ENCODE measurements at regions not wholly inside any gene's neighbourhood (a gene's known extent, or its start where the extent isn't known, plus 50 kb on each side); places are given as distances from the start of the nearest gene placed in this dataset.
A peak's percentile ranks its signal among the peaks of the same experiment; 100 is the strongest.

DNA sequence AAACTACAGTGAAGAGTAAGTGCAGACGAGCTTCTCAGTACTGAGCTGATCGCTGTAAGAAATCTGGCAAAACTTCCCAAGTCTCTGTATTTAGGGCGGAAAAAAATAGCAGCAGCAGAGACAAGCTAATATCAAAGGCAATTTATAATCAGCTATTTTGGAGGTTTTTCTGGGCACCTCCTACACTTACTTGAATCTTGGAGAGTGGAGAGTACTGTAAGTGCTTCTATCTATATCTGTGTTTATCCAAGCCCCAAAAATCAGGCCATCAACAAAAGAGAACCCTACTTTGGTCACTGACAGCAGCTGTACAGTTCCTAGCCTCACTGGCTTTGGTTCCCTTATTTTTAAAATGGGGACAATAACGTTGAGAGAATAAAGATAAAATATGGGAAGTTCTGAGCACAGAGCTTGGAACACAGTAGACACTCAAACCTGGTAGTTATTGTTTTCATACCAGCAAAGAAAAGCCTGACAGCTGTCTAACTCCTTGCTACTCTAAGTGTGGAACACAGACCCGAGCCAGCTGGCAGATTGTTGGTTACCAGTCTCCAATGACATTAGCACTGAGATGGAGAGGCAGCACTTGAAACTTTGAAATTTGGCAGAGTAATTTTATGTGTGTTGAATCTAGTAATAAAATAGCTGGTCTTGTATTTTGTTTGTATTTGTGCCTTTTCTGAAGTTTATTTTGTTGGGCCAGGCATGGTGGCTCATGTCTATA, 96.0 kb upstream of the SLC28A3 start:
- ATAC-seq: peak; percentile 53 to 92 (median 77)
- peak; percentile 29 to 50 for DNase-seq
- TF ChIP-seq, protein P1, sequence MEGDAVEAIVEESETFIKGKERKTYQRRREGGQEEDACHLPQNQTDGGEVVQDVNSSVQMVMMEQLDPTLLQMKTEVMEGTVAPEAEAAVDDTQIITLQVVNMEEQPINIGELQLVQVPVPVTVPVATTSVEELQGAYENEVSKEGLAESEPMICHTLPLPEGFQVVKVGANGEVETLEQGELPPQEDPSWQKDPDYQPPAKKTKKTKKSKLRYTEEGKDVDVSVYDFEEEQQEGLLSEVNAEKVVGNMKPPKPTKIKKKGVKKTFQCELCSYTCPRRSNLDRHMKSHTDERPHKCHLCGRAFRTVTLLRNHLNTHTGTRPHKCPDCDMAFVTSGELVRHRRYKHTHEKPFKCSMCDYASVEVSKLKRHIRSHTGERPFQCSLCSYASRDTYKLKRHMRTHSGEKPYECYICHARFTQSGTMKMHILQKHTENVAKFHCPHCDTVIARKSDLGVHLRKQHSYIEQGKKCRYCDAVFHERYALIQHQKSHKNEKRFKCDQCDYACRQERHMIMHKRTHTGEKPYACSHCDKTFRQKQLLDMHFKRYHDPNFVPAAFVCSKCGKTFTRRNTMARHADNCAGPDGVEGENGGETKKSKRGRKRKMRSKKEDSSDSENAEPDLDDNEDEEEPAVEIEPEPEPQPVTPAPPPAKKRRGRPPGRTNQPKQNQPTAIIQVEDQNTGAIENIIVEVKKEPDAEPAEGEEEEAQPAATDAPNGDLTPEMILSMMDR (IDR thresholded peaks at IDR 0.05): no peak
- Histone ChIP-seq H3K27ac (peak overlapping the region in 4 of 10 donors; percentile 4 to 40 (median 8)), H3K9me3 (peaks cover 0 to 6% (median 0%) of the 10 kb centered on the region in 11 donors), H3K36me3 (no peaks in the 10 kb centered on the region), H3K27me3 (no peaks in the 10 kb centered on the region), H3K4me1 (peaks cover 0 to 13% (median 0%) of the 10 kb centered on the region in 9 donors), H3K4me3 (no peak overlapping the region)
- intact Hi-C loops (cut with DNase I): no loop called here
- WGBS, 2 donors: 22 to 32% methylated on average over 5 of the region's 5 CpGs

DNA sequence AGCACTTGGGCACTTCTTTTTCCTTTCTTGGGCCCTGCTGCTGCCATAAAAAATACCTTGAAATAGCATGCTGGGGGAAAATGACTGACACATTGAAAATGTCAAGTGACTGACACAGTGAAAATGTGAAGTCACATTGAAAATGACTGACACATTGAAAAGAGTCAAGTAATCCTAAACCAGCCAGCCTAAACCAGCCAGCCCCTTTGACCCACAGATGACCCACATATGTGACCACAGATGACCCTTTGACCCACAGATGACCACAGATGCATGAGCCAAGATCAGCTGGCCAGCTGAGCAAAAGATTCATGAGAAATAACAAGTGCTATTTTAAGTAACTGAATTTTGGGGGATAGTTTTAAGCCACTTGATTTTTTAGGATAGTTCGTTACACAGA, 97.8 kb upstream of the SLC28A3 start:
- peaks cover 0 to 6% (median 0%) of the 10 kb centered on the region in 11 donors for H3K9me3 ChIP-seq
- no peaks in the 10 kb centered on the region for H3K36me3 ChIP-seq
- TF ChIP-seq, protein P1 (IDR thresholded peaks at IDR 0.05): no peak
- ATAC-seq (no peak), DNase-seq (no peak)
- H3K4me1 ChIP-seq: peaks cover 0 to 13% (median 0%) of the 10 kb centered on the region in 9 donors
- intact Hi-C loops (cut with DNase I): no loop called here
- H3K27ac ChIP-seq: no peak overlapping the region
- no peak overlapping the region for H3K4me3 ChIP-seq
- no peaks in the 10 kb centered on the region for H3K27me3 ChIP-seq
- 92 to 94% methylated on average over 1 of the region's 1 CpG for WGBS, 2 donors

DNA sequence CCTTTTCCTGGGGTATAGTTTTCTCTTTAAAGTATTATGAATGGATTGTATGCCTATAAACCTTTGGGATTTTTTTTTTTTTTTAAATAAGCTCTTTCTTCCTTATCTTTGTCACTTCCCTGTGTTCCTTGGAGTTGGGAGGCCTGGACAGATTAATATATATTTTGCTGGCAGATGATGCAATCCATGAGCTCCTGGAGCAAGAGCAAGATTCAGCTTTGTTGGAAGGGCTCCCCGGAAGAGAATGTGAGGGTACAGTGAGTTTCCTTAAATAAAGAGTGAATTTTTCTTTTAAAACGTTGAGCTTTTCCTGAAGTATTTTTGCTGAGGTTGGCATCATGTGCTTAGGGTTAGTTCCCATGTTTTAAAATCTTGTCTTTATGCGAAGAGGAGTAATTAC, 98.7 kb upstream of the SLC28A3 start:
- Histone ChIP-seq H3K27ac (no peak overlapping the region), H3K9me3 (peaks cover 0 to 6% (median 0%) of the 10 kb centered on the region in 11 donors), H3K27me3 (no peaks in the 10 kb centered on the region), H3K36me3 (no peaks in the 10 kb centered on the region), H3K4me1 (peaks cover 0 to 13% (median 0%) of the 10 kb centered on the region in 9 donors), H3K4me3 (no peak overlapping the region)
- ATAC-seq (no peak), DNase-seq (no peak)
- 47 to 57% methylated on average over 3 of the region's 3 CpGs for WGBS, 2 donors
- TF ChIP-seq, protein P1 (IDR thresholded peaks at IDR 0.05): no peak
- intact Hi-C loops (cut with DNase I): no loop called here

DNA sequence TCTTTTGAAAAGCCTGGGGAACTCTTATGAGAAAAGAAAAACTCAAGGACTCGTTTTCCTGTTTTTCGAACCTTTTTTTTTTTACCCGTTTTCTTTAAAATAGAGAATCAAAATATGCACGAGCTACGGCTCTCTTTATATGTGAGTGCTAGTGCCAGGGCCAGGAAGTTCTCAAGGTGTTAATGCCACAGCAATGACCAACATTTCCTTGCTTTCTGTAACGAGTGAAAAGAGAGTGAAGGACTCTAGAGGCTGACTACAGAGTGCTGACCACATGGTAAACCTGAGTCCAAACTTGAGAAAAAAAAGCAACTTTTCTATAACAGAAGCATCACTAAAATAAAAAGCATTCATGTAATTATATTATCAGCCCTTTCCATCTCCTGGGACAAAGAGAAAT, 102.2 kb upstream of the SLC28A3 start:
- TF ChIP-seq, protein P1 (IDR thresholded peaks at IDR 0.05): no peak
- intact Hi-C loops (cut with DNase I): no loop called here
- WGBS, 2 donors: 66 to 74% methylated on average over 6 of the region's 6 CpGs
- no peak overlapping the region for H3K27ac ChIP-seq
- H3K4me1 ChIP-seq: peaks cover 0 to 5% (median 0%) of the 10 kb centered on the region in 9 donors
- H3K27me3 ChIP-seq: no peaks in the 10 kb centered on the region
- no peak overlapping the region for H3K4me3 ChIP-seq
- no peaks in the 10 kb centered on the region for H3K9me3 ChIP-seq
- no peaks in the 10 kb centered on the region for H3K36me3 ChIP-seq
- no peak for ATAC-seq
- DNase-seq: no peak
